PFSK-1 (cell line): ENCODE measurements at regions not wholly inside any gene's neighbourhood (a gene's known extent, or its start where the extent isn't known, plus 50 kb on each side); places are given as distances from the start of the nearest gene placed in this dataset.

ENCODE experiments used
- FOXP2 ChIP-seq: optimal IDR thresholded peaks from 2 replicates; pipeline ENCODE3; 2011; ENCODE audit warnings: borderline replicate concordance, control low read depth, inconsistent platforms; ENCODE audit not compliant: insufficient read depth; ENCODE audit errors: extremely low read length, extremely low read depth
- POLR2AphosphoS5 ChIP-seq: IDR thresholded peaks from 2 replicates; pipeline ENCODE4 v1.6.1; 2012; ENCODE audit warnings: low read depth, mild to moderate bottlenecking, control low read depth, low read length, moderate library complexity
- REST ChIP-seq, 2 experiments: IDR thresholded peaks; 2 replicates each; pipeline versions ENCODE4 v1.6.1 to v1.8.0; 2011 to 2012; ENCODE audit warnings: low read depth in 2 of 2, low read length in 2 of 2, control low read depth in 1 of 2, inconsistent platforms in 1 of 2, mild to moderate bottlenecking in 1 of 2, moderate library complexity in 1 of 2; ENCODE audit not compliant: insufficient read depth in 1 of 2
- SIN3A ChIP-seq: IDR thresholded peaks from 2 replicates; pipeline ENCODE4 v1.6.1; 2012; ENCODE audit warnings: mild to moderate bottlenecking, low read length, moderate library complexity, borderline replicate concordance; ENCODE audit not compliant: insufficient read depth
- TAF1 ChIP-seq: IDR thresholded peaks from 2 replicates; pipeline ENCODE4 v1.6.1; 2012; ENCODE audit warnings: low read length, control low read depth, borderline replicate concordance; ENCODE audit not compliant: insufficient read depth

GRCh38 chr6:165833355-165833754 lies 170.3 kb upstream of the PDE10A start:
- TF ChIP-seq SIN3A (no peak), POLR2AphosphoS5 (no peak), REST (IDR thresholded peaks at IDR 0.05; ENCODE audit: insufficient read depth in 1 of 2, low read depth in 2 of 2, low read length in 2 of 2) (no peak), TAF1 (no peak), FOXP2 (no peak)

- TF ChIP-seq REST (IDR thresholded peaks at IDR 0.05; ENCODE audit: insufficient read depth in 1 of 2, low read depth in 2 of 2, low read length in 2 of 2) (no peak), FOXP2 (no peak), TAF1 (no peak), POLR2AphosphoS5 (no peak), SIN3A (no peak)
Measured at GRCh38 chr6:165831812-165832510, 168.9 kb upstream of the PDE10A start.

- TF ChIP-seq SIN3A (no peak), REST (IDR thresholded peaks at IDR 0.05; ENCODE audit: insufficient read depth in 1 of 2, low read depth in 2 of 2, low read length in 2 of 2) (no peak), TAF1 (no peak), FOXP2 (no peak), POLR2AphosphoS5 (no peak)
Measured at GRCh38 chr6:165830761-165831160, 167.7 kb upstream of the PDE10A start.

GRCh38 chr6:165829376-165829775 lies 166.3 kb upstream of the PDE10A start:
- TF ChIP-seq REST (IDR thresholded peaks at IDR 0.05; ENCODE audit: insufficient read depth in 1 of 2, low read depth in 2 of 2, low read length in 2 of 2) (no peak), POLR2AphosphoS5 (no peak), FOXP2 (no peak), TAF1 (no peak), SIN3A (no peak)
